Mammary epithelial cell (primary cell): ENCODE measurements at regions not wholly inside any gene's neighbourhood (a gene's known extent, or its start where the extent isn't known, plus 50 kb on each side); places are given as distances from the start of the nearest gene placed in this dataset.

ENCODE experiments used
- CTCF ChIP-seq, 2 donors: IDR thresholded peaks in 1 of 2; conservative IDR thresholded peaks in 1 of 2; 2 replicates each; pipeline ENCODE4 v1.5.1; 2011 to 2012; ENCODE audit warnings: inconsistent platforms in 2 of 2, low read length in 2 of 2, mild to moderate bottlenecking in 2 of 2, control low read depth in 1 of 2, low read depth in 1 of 2; ENCODE audit not compliant: insufficient read depth in 1 of 2; ENCODE audit errors: extremely low read depth in 1 of 2
- EZH2 ChIP-seq: IDR thresholded peaks from 2 replicates; pipeline ENCODE4 v1.6.1; 2012; ENCODE audit warnings: low read length, inconsistent platforms, borderline replicate concordance

DNA sequence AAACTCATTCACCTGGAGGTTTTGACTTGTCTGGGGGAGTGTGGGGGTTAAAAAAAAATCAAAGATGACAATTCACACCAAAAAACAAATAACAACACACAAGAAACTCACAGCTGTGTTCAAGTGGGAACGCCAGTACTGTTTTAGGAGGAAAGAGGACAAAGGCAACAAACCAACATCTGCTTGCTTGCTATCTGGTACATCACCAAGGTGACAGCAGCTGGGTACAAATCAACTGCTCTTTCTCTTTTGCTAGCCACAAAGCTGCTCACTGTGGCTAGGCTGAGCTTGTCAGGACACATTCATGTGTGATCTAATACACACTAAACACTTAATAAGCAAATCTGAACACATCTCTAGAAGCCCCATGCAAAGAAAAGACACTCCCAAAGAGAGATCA, 128.0 kb upstream of the RAP1B start:
- no peak for TF ChIP-seq CTCF (conservative IDR thresholded peaks at IDR 0.05 in 1 of 2, IDR thresholded peaks at IDR 0.05 in 1 of 2; ENCODE audit: extremely low read depth in 1 of 2, insufficient read depth in 1 of 2, low read depth in 1 of 2, low read length in 2 of 2)
- TF ChIP-seq EZH2, result no peak
